ENCODE measurements at regions not wholly inside any gene's neighbourhood (a gene's known extent, or its start where the extent isn't known, plus 50 kb on each side); places are given as distances from the start of the nearest gene placed in this dataset.

- peaks cover 16% of the 10 kb centered on the region for H3K36me3 ChIP-seq (ENCODE audit: insufficient read depth, low read length)
- H3K4me3 ChIP-seq (ENCODE audit: insufficient read depth, low read length), result no peak overlapping the region
- H2AFZ ChIP-seq (ENCODE audit: low read length), result no peak overlapping the region
- no peak for TF ChIP-seq CTCF (IDR thresholded peaks at IDR 0.05; ENCODE audit: extremely low read depth, low read depth, low read length)
- peaks cover 5% of the 10 kb centered on the region for H4K20me1 ChIP-seq (ENCODE audit: insufficient read depth, low read length)
- peaks cover 36% of the 10 kb centered on the region for H3K79me2 ChIP-seq (ENCODE audit: insufficient read depth, low read length)
- no peak overlapping the region for H3K27ac ChIP-seq (ENCODE audit: low read depth, low read length)
- H3K27me3 ChIP-seq (ENCODE audit: insufficient read depth, low read length), result no peaks in the 10 kb centered on the region
- DNase-seq (ENCODE audit: insufficient read length, low spot score, missing footprints), result no peak
- no peaks in the 10 kb centered on the region for H3K4me1 ChIP-seq (ENCODE audit: insufficient read depth, low read length)
- H3K4me2 ChIP-seq (ENCODE audit: insufficient read depth, low read length), result no peak overlapping the region
- peaks cover 2% of the 10 kb centered on the region for H3K9me3 ChIP-seq (ENCODE audit: low read depth, low read length)
Observed at GRCh38 chr17:21540502-21540901, 151.8 kb upstream of the KCNJ18 start.

DNA sequence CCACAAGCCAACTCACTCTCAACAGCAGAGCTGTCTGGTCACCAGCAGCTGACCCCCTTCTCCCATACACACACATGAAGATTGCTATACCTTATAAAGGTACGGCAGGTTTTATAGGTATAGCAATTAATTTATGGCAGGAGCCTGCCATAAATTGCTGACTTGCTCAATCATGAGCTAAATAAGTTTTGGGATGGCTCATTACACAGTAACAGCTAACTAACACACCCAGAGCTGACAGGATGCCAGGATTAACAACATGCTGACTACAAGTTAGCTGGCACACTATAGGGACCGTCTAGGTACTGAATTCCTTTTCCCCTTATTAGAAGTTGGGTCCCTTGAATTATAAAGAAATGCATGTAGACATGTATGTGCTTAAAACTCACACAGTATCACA is 150.3 kb upstream of the KCNJ18 start:
- peaks cover 14% of the 10 kb centered on the region for H4K20me1 ChIP-seq (ENCODE audit: insufficient read depth, low read length)
- DNase-seq (ENCODE audit: insufficient read length, low spot score, missing footprints), result no peak
- H3K4me2 ChIP-seq (ENCODE audit: insufficient read depth, low read length), result no peak overlapping the region
- H3K27me3 ChIP-seq (ENCODE audit: insufficient read depth, low read length), result no peaks in the 10 kb centered on the region
- H3K79me2 ChIP-seq (ENCODE audit: insufficient read depth, low read length), result peaks cover 38% of the 10 kb centered on the region
- no peak for TF ChIP-seq CTCF (IDR thresholded peaks at IDR 0.05; ENCODE audit: extremely low read depth, low read depth, low read length)
- no peak overlapping the region for H2AFZ ChIP-seq (ENCODE audit: low read length)
- H3K4me1 ChIP-seq (ENCODE audit: insufficient read depth, low read length), result no peaks in the 10 kb centered on the region
- no peak overlapping the region for H3K27ac ChIP-seq (ENCODE audit: low read depth, low read length)
- H3K36me3 ChIP-seq (ENCODE audit: insufficient read depth, low read length), result peaks cover 18% of the 10 kb centered on the region
- no peak overlapping the region for H3K4me3 ChIP-seq (ENCODE audit: insufficient read depth, low read length)
- peaks cover 2% of the 10 kb centered on the region for H3K9me3 ChIP-seq (ENCODE audit: low read depth, low read length)

DNA sequence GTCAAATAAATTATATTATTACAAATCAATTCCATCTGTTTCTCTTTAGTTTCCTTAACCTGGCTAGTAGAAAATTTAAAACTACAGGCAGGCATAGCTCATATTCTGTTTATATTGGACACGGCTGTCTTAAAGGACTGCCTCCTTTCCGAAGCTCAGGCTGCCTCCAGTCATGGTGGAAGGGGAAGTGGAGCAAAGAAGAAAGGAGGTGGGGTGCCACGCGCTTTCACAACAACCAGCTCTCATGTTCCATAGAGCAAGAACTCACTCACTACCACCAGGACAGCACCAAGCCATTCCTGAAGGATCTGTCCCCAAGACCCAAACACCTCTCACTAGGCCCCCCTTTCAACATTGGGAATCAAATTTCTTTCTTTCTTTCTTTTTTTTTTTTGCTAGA is 149.3 kb upstream of the KCNJ18 start:
- H3K4me2 ChIP-seq (ENCODE audit: insufficient read depth, low read length), result no peak overlapping the region
- no peak overlapping the region for H2AFZ ChIP-seq (ENCODE audit: low read length)
- TF ChIP-seq CTCF (IDR thresholded peaks at IDR 0.05; ENCODE audit: extremely low read depth, low read depth, low read length), result no peak
- H3K27me3 ChIP-seq (ENCODE audit: insufficient read depth, low read length), result no peaks in the 10 kb centered on the region
- peaks cover 14% of the 10 kb centered on the region for H4K20me1 ChIP-seq (ENCODE audit: insufficient read depth, low read length)
- no peak overlapping the region for H3K27ac ChIP-seq (ENCODE audit: low read depth, low read length)
- H3K4me3 ChIP-seq (ENCODE audit: insufficient read depth, low read length), result no peak overlapping the region
- H3K79me2 ChIP-seq (ENCODE audit: insufficient read depth, low read length), result peaks cover 33% of the 10 kb centered on the region
- no peaks in the 10 kb centered on the region for H3K4me1 ChIP-seq (ENCODE audit: insufficient read depth, low read length)
- no peak for DNase-seq (ENCODE audit: insufficient read length, low spot score, missing footprints)
- peaks cover 2% of the 10 kb centered on the region for H3K9me3 ChIP-seq (ENCODE audit: low read depth, low read length)
- H3K36me3 ChIP-seq (ENCODE audit: insufficient read depth, low read length), result peaks cover 18% of the 10 kb centered on the region

- Histone ChIP-seq H3K4me2 (ENCODE audit: insufficient read depth, low read length) (no peak overlapping the region), H3K36me3 (ENCODE audit: insufficient read depth, low read length) (peaks cover 18% of the 10 kb centered on the region), H2AFZ (ENCODE audit: low read length) (no peak overlapping the region), H3K4me1 (ENCODE audit: insufficient read depth, low read length) (peaks cover 8% of the 10 kb centered on the region), H3K4me3 (ENCODE audit: insufficient read depth, low read length) (no peak overlapping the region), H3K27me3 (ENCODE audit: insufficient read depth, low read length) (no peaks in the 10 kb centered on the region), H4K20me1 (ENCODE audit: insufficient read depth, low read length) (peaks cover 26% of the 10 kb centered on the region), H3K9me3 (ENCODE audit: low read depth, low read length) (no peaks in the 10 kb centered on the region), H3K79me2 (ENCODE audit: insufficient read depth, low read length) (peaks cover 44% of the 10 kb centered on the region), H3K27ac (ENCODE audit: low read depth, low read length) (no peak overlapping the region)
- no peak for DNase-seq (ENCODE audit: insufficient read length, low spot score, missing footprints)
- no peak for TF ChIP-seq CTCF (IDR thresholded peaks at IDR 0.05; ENCODE audit: extremely low read depth, low read depth, low read length)
Observed at GRCh38 chr17:21545064-21545463, 147.3 kb upstream of the KCNJ18 start.
